SHP77 (cell line): ENCODE measurements at regions not wholly inside any gene's neighbourhood (a gene's known extent, or its start where the extent isn't known, plus 50 kb on each side); places are given as distances from the start of the nearest gene placed in this dataset.
"Not testable (repeated sequence)": the region's sequence is repeated elsewhere in the genome, so short reads cannot be mapped to it uniquely, and the experiment has no call there.

ENCODE experiments used
- DNase-seq, 2 experiments: peaks; one replicate each; lab custom pipeline; 2025; lab: John Stamatoyannopoulos, UW

DNA sequence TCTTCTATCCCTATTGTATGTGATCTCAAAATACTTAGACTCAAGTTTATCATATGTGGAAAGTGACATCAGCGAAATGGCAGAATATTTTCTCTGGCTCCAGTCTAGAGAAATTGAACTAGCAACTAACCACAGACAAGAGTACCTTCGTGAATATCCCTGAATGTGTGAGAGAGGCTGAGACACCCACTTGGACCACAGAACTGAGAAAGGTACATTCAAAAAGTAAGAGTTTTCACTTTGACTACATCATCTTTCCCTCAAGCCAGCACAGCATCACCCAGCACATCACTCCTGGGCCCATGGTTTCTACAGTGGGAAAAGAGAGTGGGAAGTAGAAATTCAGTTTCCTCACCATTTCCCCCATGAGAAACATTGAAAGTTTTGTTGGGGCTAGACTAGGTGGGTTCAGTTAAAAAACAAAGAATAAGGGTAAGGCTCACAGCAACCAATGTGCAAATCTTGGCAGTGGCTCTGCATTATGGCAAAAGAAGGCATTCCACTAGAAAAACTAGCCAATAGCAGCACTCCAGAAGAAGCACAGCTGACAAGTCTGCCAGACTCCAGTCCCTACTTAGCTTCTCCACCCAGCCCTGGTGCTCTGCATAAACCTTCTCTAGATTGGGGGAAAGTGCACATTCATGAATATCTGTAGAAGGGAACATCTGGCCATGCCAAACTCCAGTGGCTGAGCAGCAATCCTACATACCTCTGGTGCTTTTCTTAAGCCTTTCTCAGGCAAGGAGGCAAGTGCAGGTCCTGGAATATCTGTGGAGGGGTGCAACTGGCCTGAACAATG lies 225.6 kb upstream of the VLDLR start:
- DNase-seq, result no peak

DNA sequence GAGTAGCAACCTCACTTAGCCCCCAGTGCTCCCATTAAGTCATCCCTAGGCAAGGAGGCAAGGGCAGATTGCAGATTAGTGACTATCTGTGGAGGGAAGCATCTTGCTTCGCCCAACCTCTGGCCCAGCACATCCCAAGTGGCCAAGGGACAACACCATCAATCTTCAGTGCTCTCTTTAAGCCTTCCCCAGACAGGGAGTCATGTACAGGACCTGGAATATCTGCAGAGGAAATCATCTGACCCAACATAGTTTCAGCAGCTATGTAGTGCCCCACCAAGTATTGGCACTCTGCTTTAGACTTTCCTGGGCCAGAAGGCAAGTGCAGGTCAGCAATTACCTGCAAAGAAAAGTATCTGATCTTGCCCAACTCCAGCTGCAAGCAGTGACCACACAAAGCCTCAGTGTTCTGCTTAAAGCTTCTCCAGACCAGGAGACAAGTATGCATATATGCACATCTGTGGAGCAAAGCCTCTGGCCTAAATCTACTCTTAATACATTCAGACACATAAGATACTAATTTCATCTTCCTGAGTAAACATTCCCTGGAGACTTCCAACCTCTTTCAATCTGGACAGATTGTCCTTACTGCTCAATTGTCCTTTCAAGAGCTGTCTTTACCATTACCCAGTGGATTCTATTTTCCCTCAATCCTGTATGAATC lies 224.8 kb upstream of the VLDLR start:
- no peak for DNase-seq

DNA sequence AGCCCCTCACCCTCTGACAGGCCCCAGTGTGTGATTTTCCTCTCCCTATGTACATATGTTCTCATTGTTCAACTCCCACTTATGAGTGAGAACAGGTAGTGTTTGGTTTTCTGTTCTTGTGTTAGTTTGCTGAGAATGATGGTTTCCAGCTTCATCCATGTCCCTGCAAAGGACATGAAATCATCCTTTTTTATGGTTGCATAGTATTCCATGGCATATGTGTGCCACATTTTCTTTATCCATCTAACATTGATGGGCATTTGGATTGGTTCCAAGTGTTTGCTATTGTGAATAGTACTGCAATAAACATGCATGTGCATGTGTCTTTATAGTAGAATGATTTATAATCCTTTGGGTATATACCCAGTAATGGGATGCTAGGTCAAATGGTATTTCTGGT lies 223.7 kb upstream of the VLDLR start:
- not testable (repeated sequence) for DNase-seq

DNA sequence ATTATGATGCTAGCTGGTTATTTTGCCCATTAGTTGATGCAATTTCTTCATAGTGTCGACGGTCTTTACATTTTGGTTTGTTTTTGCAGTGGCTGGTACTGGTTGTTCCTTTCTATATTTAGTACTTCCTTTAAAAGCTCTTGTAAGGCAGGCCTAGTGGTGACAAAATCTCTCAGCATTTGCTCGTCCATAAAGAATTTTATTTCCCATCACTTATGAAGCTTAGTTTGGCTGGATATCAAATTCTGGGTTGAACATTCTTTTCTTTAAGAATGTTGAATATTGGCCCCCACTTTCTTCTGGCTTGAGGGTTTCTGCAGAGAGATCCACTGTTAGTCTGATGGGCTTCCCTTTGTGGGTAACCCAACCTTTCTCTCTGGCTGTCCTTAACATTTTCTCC lies 219.8 kb upstream of the VLDLR start:
- DNase-seq, result not testable (repeated sequence)

DNA sequence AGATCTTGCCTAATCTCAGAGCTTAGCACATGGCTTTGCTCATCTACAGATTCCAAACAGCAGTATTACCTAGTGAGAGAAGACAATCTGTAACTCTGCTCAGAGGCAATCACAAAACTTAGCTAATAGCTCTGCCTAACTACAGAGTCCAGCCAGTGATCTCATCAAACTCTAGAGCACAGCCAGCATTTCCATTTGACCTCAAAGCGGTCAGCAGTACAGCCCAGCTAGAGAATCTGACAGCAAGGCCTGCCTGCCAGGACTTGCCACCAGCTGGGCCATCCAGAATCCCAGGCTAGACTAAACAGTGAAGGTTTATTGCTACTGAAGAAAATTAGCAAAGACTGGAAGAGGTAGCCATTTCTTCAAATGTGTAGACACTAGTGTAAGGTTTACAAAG lies 217.9 kb upstream of the VLDLR start:
- no peak for DNase-seq

DNA sequence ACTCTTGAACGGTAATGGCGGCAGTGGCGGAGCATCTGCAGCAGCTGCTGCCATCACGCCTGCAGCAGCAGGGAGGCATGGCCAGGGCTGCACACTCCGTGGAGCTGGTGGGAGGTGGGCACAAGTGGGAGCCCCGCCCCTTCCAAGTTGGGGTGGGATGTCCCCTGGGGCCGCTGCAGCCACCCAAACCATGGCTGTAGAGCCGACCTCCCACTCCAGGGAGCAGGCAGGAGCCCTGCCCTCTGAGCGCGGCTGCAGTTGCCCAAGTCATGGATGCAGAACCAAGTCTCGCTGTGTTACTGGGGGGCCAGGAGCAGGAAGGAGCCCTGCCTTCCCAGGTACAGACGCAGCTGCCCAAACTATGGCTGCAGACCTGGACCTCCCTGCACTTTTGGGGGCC lies 215.3 kb upstream of the VLDLR start:
- no peak for DNase-seq

DNA sequence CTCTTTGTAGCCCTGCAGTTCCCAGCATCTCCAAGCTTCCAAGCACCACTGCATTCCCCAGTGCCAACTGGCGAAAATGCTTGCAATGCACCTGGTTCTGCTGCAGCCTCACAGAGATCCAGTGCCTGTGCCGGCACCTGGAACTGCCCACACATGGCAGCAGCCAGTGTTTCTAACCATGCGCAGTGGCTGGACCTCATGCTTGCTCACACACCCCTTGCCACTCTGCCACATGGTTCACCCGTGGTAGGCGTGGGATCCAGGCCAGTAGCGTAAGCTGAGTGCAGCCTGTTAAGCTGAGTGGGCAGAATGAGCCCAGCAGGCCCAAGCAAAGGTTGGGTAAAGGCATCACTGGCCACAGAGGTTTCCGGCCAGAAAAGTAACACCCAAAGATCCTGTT lies 214.1 kb upstream of the VLDLR start:
- DNase-seq, result no peak

DNA sequence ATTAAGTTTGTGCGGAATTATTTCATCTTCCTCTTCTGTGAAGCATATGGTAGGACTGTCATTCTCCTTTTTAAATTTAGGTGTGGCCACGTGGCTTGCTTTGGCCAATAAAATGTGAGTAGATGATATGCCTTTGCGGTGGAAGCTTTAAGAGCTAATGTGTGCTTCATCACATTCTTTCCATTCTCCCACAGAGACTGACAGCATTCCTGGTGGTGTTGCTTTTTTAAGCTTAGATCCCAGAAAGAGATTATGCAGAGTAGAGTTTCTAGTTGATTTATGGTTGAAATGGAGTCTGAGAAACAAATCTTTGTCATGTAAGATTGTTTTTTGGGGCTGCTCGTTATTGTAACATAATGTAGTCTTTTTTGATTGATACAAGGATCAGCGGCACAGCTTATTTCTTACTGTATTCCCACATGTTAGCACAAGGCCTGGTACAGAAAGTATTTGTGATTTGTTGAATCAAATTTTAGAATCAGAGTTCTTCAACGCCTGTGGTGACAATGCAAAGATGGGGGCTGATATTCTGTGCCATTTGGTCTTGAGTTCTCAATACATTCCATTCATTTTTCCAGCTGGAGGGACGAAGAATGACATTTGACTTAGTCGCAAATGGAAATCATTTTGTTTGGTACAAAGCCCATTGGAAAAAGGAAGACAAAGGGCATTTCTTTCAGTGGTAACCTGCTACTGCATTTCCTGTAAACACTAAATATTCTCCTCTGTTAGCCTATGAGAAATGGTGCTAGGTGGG lies 209.9 kb upstream of the VLDLR start:
- no peak for DNase-seq

DNA sequence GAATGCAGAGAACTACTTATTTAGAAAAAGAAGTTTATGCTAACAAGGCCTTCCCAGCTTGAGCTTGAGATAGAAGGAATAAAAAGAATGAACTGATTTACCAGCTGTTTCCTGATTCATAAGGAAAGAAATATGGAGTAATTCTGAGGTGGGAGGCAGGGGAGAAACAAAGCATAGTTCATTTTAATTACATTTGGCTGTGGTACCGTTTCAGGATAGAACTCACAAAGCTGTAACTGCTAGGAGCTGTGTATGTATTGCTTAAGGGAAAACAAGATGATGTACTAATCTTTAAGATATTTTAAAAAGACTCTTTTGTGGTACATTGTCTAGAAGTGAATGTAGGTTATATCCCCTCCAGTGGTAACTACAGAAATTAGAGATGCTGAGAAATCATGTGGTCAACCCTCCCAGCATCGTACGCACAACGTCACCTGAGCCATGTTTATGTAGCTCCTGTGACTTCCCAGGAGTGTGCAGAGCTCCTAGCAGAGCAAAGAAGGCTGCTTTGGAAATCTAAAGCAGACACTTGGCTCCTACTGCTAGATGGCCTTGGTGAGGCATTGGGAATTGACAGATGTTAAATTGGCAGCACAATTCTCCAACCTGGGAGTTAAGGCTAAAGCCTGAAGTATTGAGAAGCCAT lies 208.3 kb upstream of the VLDLR start:
- DNase-seq, result no peak

DNA sequence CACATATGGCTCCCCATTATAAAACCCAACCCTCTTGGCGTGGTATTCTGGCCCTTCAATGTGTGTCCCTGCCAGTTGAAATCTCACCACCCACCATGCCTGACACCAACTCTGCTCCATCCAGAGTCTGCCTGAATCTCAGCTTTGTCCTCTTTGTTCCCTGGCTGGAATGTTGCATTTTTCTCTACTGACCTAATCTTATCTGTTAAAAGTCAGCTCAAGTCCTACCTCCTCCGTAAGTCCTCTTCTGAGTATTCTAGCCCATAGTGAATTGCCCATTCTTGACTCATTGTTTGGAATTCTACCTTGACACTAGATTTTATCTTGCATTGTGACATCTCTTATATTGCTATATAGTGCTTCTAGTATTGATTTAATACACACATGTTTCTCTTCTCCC lies 207.1 kb upstream of the VLDLR start:
- DNase-seq, result no peak

DNA sequence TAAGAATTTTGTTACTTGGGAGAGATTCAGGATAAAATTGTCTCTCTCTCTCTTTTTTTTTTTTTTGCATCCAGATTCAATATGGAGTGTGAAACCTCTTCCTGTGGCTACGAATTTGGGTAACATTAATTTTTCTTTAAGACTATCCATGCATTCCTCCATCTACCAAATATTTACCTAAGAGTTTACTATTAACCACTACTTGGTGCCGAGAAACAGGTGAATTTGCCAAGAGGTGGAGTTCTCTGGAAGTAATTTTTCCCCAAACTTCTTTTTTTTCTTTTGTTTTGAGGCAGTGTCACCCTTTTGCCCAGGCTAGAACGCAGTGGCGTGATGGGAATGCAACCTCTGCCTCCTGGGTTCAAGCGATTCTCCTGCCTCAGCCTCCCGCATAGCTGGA lies 206.3 kb upstream of the VLDLR start:
- no peak for DNase-seq

DNA sequence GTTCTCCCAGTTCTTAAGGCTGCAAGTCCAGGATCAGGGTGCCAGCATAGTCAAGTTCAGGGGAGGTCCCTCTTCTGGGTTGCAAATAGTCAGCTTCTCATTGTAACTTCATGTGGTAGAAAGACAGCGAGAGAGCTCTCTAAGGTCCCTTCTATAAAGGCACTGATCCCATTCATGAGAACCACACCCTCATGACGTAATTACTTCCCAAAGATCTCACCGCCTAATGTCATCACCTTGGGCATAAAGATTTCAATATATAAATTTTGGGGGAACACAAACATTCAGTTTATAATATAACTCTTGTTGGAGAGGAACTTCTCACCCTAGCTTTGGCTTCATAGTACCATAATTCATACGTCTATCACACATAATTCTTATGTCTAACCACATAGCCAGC lies 203.9 kb upstream of the VLDLR start:
- DNase-seq, result no peak

DNA sequence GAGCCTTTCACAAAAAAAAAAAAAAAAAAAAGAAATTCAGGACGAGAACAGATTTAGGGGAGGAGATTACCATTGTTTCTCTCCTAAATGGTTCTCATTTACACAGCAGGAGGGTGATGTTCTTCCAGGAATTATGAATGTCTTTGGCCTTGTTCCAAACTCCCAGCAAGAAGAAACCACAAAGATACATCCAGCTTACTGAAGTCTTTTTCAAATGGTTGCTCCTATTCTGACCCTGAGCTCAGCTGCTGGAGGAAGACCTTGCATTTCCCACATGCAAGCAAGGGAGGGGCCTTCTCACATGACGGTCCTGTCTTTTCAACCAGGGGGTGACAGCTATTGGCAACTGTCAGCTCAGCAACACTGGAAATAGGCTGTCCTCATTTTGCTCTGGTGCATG lies 203.0 kb upstream of the VLDLR start:
- DNase-seq, result no peak

DNA sequence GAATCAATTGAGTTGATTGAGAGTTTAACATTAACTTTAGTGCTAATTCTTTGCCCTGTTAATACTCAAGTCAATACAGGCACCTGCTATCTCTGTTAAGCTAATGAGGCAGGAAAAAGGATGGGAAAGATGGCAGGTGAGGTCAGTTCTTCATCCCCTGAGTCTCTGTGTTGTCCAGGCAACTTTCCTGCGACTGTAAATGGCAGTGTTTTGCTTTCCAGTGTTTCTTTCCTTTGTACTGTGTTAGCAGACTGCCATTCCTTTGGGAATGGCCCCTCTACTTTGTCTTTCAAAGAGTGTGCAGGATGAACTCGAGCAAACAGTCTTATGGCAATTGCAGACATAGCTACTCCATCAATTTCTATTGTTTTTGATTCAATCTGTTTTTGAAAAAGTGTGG lies 202.2 kb upstream of the VLDLR start:
- DNase-seq, result no peak

DNA sequence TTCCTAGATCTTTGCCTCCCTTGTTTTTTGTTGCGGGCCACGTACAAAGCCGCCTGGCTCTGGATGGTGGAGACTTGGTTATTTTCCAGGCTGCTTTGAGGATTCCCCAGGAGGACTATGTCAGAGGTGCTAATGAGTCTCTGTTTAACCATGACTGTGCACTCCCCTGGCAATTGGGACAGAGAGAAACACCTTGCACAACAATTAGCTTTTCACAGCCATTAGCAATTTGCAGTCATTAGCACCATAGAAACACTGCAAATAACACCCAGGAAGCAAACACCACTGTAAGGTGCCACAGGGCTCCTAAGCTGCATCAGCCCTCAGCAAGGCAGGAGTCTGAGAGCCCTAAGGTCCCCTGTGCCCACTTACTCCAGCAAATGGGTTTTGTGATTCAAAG lies 201.0 kb upstream of the VLDLR start:
- no peak for DNase-seq

DNA sequence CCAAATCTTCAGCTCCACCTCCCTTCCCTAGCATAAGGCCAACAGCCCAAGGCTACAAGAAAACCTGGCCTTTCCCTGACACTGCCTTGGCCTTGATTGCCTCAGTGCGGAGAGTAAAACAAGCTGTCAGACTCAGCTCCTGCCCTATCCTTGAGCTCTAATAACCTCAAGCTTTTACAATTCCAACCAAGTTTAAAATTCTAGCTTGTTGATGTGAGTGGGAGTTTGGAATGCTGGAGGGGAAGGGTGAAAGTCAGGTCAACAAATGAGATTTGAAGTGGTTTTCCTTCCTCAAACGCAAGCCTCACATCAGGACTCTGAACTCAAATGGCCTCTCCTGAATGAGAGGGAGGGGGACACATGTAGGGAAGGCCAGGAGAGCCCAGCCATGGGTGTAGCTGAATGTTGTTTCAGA lies 197.0 kb upstream of the VLDLR start:
- DNase-seq, result no peak

DNA sequence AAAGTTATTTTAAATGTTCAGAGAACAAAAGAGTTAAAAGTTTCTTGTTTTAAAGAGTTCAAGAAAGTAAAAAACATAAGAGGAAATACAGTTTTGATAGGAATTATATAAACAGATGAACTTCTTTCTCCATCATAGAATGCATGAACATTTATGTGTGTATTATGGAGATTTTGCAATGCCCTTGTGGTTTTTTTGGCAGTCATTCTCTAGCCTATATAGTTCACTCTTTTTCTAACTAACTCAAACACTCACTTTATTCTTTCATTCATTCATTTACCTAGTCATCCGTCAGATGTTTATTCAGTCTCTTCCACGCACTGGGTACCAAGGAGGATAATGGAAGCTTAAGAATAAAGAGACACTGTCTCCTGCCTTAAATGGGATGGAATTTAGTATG lies 195.9 kb upstream of the VLDLR start:
- DNase-seq, result no peak

DNA sequence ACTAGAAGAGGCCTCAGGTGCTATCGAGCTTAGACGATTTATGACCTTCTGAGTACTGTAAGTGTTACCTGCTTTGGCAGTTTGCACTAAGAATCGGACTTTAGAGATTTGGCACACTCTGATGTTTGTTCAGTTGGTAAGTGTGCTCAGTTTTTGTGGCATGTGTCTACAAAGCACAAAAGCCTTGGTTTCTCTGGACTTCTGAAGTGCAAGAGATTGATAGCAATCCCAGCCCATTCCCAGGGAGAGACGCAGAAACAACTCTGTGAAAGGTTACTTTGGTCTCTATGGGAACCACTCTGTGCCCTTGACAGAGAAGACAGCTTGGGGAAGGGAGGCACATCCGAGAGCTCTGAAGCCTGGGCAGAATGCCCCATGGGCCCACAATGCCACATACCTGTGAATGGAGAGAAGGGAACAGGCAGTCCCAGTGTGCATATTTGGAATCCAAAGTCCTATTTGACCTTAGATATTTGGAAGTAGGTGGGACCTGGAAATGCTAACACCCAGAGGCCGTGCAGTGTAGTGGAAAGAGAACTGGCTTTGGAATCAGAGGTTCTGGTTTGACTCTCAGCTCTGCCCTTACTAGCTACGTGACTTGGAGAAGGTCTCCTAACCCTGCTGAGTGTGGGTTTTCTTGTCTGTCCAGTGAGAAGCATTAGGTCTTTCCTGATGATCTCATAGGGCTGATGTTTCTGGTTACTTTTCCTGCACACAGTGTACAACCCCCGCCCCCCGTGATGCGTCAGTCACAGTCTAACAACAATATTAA lies 194.3 kb upstream of the VLDLR start:
- peak; percentile 19 to 47 for DNase-seq

DNA sequence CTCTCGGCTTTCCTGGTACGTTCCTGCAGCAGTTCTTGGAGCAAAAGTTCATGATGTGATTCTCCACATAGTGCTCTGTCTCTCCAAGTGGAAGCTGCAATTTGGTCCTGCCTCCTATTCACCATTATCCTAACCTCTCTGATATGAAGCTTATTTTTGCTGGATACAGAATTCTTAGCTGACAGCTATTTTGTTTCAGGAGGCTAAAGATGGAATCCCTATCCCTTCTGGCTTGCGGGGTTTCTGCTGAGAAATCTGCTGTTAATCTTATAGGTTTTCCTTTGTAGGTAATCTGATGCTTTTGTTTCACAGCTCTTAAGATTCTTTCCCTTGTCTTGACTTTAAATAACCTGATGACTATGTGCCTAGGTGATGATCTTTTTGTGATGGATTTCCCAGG lies 181.6 kb upstream of the VLDLR start:
- no peak for DNase-seq

DNA sequence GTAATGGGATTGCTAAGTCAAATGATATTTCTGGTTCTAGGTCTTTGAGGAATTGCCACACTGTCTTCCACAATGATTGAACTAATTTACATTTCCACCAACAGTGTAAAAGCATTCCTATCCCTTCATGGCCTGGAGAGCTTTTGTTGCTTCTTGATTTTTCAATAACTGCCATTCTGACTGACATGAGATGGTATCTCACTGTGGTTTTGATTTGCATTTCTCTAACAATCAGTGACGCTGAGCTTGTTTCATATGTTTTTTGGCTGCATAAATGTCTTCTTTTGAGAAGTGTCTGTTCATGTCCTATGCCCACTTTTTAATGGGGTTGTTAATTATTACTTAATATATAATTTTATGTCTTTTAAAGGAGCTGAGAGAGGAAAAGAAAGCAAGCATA lies 177.7 kb upstream of the VLDLR start:
- not testable (repeated sequence) for DNase-seq

DNA sequence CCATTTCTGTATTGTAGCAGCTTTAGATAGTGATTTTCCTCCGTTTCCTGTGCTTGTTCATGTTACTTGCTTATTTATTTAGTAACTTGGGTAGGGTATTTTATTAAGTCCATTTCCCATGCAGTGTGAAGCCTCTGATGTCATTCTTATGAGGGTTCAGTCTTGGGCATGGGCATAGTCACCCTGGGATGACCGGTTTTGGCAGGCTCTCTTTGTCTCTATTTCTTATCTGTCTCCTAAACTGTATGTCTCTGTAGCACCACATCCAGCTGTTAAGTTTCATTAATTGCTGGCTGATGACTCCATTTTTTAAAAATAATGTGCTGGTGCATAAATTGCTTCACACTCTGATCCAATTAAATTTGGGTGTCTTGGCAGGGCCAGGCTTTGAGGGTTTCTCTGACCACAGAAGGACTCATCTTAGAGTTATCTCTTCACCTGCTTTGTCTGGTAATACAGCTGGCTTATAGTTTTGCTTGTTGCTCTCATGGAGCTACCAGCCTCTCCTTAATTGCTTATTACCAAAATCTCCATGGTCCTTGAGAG lies 173.3 kb upstream of the VLDLR start:
- no peak for DNase-seq

DNA sequence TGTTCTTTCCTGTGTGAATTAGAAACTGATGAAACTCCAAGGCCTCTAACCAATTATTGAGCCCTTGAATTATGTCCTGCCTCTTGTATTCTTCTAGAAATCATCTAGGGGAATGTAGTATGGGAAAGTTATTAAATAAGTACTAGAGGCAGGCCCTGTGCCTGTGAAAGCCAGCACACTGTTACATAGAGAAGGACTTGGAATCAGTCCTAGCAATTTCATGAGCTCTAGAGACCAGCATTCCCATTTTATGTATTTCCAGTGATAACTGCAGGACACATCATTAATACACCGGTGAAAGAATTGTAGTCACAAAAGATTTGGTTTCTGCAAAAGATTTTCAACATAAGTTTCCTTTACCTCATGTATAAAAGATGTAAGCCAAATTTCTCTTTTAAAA lies 168.5 kb upstream of the VLDLR start:
- DNase-seq, result no peak
